HG03280 (cell line): ENCODE measurements at regions not wholly inside any gene's neighbourhood (a gene's known extent, or its start where the extent isn't known, plus 50 kb on each side); places are given as distances from the start of the nearest gene placed in this dataset.
"Not testable (repeated sequence)": the region's sequence is repeated elsewhere in the genome, so short reads cannot be mapped to it uniquely, and the experiment has no call there.

Source experiments
- ATAC-seq: cut with Tn5 transposase; IDR thresholded peaks from one replicate; pipeline ENCODE4 v1.9.1; 2021; ENCODE audit warnings: mild to moderate bottlenecking, moderate library complexity; ENCODE audit not compliant: unreplicated experiment

DNA sequence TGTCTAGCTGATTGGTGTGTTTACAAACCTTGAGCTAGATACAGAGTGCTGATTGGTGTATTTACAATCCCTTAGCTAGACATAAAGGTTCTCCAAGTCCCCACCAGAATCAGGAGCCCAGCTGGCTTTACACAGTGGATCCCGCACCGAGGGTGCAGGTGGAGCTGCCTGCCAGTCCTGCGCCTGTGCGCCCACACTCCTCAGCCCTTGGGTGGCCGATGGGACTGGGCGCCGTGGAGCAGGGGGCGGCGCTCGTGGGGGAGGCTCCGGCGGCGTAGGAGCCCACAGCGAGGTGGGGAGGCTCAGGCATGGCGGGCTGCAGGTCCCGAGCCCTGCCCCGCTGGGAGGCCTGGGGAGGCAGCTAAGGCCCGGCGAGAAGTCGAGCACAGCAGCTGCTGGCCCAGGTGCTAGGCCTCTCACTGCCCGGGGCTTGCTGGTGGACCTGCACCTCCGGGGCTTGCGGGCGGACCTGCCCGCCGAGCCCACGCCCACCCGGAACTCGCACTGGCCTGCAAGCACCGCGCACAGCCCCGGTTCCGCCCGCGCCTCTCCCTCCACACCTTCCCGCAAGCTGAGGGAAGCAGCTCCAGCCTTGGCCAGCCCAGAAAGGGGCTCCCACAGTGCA, 51.0 kb upstream of the CDYL start:
- ATAC-seq, result not testable (repeated sequence)

DNA sequence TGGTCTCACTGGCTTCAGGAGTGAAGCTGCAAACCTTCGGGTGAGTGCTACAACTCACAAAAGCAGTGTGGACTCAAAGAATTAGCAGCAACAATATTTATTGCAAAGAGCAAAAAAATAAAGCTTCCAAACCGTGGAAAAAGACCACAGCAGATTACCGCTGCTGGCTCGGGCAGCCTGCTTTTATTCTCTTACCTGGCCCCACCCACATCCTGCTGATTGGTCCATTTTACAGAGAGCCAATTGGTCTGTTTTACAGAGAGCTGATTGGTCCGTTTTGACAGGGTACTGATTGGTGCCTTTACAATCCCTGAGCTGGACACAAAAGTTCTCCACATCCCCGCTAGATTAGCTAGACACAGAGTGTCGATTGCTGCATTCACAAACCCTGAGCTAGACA, 51.5 kb upstream of the CDYL start:
- ATAC-seq, result not testable (repeated sequence)

DNA sequence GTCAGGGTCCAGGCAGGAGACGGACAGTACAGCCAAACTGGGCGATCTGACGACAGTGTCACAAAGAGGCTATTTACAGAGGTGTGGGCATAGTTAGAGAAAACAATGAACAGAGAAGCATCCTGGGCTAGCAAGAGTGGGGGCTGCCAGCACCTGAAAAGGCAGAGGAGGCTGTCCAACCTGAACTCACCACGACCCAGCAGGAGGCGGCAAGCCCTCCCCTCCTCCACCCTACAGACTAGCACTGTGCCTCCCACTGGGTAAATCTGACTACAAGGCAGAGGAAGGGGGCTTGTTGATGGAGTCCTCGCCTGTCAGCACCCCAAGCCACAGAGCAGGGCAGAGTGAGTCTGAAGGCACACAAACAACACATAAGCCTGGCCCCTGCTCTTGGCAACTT, 52.8 kb upstream of the CDYL start:
- no peak for ATAC-seq

DNA sequence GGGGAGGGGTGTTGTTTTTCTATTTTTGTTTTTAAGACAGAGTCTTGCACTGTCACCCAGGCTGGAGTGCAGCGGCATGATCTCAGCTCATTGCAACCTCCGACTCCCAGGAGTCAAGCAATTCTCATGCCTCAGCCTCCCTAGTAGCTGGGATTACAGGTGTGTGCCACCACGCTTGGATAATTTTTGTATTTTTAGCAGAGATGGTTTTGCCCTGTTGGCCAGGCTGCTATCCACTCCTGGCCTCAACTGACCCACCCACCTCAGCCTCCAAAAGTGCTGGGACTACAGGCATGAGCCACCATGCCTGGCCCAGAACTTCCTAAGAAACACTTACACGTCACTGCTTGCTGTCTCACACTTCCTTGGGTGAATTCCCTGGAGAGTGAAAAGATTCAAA, 54.8 kb upstream of the CDYL start:
- ATAC-seq, result not testable (repeated sequence)

DNA sequence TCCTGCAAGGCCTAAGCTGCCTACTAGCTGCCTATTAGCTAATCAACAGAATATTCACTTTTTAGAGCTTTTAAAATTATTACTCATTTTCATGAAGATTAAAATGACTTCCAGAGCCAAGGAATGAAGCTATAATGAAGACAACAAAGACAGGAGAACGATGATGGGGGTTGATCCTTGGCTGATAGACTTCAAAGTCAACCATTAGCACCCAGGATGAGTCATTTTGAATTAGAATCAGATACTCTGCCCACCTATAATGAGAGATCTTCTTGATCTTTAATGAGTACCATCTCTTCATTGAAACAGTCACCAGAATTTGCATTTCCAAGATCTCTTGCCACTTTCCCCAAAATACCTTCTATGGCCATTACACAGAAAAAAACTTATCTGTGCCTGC, 56.7 kb upstream of the CDYL start:
- ATAC-seq, result no peak

DNA sequence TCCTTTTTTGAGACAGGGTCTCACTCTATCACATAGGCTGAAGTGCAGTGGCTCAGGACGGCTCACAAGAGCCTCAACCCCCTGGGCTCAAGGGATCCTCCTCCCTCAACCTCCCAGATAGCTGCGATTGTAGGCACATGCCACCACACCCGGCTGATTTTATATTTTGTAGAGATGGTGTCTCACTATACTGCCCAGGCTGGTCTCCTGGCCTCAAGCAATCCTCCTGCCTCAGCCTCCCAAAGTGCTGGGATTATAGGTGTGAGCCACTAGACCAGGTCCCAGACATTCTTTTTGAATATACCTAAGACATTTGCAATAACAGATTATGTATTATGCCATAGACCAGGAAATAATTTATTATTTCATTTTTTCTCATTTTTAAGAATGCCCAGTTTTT, 58.3 kb upstream of the CDYL start:
- ATAC-seq, result no peak

DNA sequence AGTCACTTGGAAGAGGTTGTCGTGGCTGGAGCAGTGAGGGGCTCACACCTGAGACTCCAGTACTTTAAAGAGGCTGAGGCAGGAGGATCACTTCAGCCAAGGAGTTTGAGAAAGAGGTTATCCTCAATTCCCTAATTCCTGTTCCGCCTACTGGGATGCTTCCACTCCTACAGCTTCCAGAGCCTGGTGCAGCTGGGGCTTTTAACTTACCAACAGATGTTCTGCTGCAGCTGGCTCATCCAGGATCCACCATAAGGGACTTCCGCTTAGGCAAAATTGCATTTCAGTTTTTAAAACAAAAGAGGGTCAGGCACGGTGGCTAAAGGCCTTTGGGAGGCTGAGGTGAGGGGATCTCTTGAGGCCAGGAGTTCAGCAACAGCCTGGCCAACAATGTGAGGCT, 59.1 kb upstream of the CDYL start:
- ATAC-seq, result no peak

DNA sequence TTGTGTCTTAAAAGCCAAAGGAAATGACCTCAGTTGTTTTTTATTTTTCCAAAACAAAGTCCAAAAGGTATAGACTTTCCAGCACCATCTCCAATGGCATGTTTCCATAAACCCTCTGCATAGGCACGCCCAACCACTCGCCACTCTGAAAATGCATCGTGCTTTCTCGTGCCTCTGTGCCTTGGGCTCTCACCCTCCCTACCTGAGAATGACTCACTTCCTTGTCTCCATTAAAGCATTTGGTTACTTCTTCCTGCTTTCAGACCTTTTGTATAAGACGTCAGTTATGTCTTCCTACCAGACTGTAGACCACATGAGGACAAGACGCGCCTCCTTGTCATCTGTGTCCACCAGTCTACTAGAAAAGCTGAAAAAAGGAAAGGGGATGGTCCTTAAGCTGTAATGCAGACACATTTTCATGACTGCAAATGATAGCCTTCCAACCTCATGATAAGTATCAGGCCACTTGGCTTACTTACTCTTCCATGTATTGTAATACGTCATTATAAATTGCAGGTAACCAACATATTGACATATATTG, 61.2 kb upstream of the CDYL start:
- ATAC-seq, result no peak

DNA sequence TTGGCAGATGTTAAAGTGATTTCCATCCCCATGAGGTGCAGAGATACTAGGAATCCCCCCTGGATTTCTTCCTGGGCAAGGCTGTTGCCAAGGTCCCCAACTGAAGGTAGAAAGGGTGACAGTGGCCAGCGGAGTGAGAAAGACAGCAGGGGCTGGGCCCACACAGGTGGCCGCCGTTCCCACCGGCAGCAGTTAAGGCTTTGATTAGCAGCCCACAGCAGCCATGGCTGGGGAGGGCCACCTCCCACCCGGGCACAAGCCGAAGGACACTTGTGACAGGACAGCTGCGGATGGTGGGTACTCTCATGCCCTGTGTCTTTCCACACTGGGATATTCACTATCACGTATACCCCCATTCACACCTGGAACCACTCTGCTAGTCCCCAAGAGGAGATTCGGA, 63.9 kb upstream of the CDYL start:
- no peak for ATAC-seq

DNA sequence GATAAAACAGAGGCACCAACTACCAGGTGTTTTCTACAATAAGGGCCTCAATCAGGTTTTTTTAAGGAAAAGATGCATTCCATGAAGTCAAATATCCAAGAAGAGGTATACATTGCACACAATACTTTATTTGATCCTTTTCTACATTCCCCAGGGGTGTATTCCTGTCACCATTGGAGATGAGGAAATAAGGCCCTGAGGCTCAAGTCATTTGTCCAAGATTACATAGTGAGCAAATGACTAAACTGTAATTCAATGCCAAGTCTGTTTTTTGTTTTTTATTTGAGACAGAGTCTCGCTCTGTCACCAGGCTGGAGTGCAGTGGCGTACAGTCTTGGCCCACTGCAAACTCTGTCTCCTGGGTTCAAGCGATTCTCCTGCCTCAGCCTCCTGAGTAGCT, 69.2 kb upstream of the CDYL start:
- ATAC-seq, result no peak

DNA sequence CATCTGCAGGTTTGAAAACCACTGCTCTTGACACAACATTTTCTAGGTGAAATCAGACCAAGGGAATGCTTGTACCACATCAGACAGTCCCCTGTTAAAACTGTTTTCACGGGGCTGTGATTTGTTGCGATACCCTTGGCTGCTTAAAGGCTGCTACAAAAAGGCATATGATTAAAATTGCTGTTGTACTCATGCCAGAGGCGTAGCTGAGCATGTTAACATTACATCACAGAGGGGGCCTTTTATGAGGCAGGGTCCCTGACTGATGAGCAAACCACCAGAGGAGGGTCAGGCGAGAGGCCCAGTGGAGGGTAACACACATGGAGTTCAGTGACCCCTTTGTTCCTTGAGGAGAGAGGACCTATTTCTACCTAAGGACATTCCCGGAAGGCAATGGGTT, 70.4 kb upstream of the CDYL start:
- ATAC-seq, result no peak

DNA sequence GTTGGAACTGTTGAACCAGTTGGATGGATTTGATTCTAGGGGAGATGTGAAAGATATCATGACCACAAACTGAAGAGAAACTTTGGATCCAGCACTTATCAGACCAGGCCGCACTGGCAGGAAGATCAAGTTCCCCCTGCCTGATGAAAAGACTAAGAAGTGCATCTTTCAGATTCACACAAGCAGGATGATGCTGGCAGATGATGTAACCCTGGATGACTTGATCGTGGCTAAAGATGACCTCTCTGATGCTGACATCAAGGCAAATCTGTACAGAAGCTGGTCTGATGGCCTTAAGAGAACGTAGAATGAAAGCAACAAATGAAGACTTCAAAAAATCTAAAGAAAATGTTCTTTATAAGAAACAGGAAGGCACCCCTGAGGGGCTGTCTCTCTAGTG, 72.8 kb upstream of the CDYL start:
- ATAC-seq, result no peak

DNA sequence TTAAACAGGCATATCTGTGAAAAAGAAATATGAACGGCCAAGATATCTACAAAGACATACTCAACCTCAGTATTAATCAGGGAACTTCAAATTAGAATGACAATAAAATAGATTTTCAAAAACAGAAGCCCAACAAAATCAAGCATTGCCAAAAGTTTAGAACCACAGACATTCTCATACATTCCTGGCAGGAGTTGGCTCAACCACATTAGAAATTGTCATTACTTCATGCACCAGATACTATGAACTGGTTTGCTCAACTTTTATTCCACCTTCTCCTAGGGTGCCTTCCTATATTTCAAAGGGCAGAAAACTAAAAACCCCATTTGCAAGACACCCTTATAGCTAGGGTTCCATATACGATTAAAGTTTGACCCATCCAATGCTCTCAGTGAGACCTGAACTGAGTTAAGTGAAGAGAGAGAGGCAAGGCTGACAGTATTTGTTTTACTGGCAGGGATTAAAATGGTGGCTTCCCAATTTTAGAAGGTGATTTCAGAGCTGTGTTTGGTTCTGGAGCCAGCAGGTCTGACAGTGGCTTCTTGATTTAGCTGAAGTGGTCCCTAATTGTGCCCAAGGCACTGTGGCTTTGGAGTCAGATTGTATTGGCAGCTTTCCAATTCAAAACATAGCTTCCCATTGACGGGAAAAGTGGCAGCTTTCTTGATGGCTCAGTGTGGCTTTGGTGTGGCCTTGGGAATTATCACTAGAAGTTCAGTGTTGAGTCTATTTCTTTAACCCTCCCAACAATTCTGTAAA, 77.1 kb upstream of the CDYL start:
- ATAC-seq, result no peak

DNA sequence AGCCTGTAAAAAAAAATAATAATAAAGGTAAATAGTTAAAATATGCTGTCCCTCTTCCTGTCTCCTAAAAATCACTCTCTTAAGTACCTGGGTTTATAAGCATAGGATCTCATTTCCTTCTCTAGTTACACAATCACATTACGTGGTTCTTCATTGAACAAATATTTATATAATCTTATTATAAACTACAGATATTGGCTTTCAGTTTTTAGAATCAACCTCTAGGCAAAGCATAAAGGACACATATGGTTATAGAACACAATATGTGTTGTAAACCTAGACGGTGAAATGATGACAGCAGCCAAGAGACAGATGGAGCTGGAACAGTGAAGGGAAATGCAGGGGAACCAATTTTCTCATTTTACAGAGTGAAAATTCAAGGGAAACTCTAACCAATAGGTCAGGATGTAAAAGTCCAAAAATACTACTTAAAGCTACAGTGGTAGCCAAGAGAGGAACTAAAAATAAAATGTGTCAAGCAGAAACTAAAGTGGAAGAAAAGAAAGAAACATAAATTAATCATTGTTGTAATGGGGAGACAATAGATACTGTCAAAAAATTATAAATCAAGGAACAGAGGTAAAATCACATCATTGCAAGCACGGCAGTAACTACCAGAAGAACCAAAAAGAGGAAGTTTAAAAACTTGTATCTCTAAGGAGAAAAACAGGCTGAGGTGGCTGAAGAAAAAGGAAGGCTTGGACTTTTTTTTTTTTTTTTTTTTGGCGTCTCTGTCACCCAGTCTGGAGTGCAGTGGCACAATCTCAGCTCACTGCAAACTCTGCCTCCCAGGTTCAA, 82.8 kb upstream of the CDYL start:
- ATAC-seq, result no peak

DNA sequence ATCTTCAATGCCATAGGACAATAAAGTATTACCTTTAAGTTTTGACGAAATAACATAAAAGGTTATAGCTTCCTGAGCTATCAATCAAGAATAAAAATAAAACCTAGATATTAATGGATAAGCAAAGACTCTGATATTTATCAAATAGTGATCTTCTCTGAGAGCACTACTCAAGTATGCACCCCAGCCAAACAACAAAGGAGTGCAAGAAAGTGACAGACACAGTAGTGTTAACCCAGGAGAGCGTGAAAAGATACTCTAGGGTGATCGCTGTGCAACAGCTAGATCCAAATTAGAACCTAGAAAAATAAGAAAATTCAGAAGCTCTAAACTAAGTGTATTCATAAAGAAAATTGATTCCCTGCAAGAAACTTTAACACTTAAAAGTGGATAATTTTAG, 83.5 kb upstream of the CDYL start:
- ATAC-seq, result no peak

DNA sequence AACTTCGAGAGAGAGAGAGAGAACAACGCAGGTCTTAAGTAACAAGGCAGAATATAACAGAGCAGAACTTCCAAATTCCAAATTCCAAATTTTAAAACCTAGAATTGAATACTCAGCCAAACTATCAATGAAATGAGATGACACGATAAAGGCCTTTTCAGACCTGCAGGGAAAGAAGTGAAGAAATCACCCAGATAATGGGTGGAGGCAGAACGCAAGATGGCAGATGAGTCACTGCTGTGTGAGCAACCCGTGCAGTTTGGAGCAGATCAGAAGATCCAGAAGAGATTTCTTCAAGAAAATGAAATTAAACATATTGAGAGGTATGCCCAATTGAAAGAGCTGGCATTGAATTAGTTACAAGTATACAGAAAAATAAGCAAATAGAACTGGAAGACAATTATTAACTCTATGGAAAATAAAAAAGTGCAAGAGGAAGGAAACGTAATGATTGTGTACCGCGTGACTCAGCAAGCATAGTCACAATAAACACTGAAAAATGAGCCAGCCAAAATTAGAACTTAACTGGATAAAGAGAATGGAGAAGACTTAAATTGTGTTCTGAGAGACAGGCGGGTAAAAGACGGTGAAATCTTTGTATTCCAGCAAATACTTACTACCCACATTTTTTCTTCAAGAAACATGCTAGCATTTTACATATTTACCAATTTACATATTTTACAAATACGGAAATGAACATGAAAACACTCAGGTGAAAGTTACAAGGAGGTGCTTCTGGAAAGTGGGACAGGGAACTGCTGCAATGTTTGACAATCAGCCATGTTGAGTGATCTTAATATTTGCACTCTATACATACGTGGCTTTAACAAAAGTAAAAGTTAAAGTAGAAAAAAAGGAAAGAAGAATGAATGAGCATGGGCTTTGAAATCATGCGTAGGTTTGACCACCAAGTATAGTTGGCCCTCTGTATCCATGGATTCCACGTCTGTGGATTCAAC, 87.9 kb upstream of the CDYL start:
- ATAC-seq, result no peak

DNA sequence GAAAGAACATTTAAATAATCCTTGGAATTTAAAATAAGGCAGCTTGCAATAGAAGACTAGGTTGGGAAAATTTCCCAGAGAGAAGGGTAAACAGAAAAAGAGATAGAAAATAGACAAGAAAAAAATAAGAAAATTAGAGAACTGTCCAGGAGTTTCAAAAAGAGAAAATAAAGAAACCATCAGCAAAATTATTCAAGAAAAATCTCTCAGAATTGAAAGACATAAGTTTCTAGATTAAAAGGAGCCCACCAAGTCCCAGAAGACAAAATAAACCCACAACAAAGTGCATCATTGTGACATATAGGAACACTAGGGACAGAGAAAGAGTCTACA, 88.6 kb upstream of the CDYL start:
- ATAC-seq, result no peak

DNA sequence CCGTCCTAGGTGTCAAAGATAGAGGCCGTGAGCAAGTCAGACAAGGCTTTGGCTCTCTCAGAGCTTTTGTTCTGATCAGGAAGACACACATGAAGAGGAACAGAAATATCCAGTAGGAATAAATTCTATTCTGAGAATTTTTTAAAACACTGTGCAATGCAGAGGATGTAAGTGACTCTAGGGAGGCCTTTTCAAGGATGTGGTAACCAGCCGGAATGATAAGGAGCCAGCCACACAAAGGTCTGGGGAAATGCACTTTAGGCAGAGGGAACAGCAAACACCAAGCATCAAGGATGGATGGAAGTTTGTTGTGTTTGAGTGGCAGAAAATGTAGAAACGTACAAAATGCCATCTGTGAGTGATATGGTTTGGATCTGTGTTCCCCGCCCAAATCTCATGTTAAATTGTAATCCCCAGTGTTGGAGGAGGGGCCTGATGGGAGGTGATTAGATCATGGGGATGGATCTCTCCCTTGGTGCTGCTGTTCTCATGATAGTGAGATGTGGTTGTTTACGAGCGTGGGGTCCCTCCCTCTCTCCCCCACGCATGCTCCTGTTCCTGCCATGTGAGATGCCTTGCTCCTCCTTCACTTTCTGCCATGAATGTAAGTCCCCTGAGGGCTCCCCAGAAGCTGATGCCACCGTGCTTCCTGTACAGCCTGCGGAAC, 93.6 kb upstream of the CDYL start:
- no peak for ATAC-seq

DNA sequence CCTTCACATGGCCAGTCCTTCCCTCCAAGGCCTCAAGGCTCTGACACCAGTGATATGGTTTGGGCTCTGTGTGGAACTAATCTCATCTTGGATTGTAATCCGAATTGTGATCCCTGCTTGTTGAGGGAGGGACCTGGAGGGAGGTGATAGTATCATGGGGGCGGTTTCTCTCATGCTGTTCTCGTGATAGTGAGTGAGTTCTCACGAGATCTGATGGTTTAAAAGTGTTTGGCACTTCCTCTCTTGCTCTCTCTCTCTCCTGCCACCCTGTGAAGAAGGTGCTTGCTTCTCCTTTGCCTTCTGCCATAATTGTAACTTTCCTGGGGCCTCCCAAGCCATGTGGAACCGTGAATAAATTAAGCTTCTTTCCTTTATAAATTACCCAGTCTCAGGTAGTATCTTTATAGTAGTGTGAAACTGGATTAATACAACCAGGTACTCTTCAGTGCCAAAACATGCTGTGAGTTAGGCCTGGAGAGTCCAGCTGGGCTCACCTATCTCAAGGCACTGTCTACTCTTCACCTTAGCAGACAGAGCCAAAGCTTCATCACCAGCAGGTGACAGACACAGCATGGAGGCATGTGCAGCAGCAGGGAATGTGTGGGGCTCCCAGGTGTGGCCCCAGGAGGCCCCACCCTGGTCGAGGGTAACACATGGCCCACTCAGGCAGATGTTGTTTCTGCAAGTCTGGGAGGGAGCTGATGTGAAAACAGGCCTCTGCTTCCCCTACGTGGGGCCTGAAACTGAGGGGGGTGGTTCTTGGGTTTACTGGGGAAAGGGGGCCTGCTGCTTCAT, 97.5 kb upstream of the CDYL start:
- ATAC-seq, result no peak

DNA sequence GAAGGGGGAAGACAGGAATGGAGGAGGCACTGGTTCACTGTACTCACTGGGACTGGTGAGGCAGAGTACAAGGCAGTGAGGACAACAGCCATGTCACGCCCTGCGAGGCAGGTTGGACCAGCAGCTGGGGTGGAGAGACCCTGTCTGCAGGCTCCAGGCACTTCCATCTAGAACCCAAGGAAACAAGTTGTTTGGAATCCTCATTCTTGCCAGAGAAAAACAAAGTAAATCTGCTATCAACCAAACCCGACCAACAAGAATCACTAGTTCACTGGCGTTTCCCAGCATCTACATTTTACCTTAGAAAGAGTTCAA, 98.5 kb upstream of the CDYL start:
- ATAC-seq, result no peak
